PC-9 (cell line): ENCODE measurements at regions not wholly inside any gene's neighbourhood (a gene's known extent, or its start where the extent isn't known, plus 50 kb on each side); places are given as distances from the start of the nearest gene placed in this dataset.

ENCODE experiments used
- BruUV-seq: library from RNA; stranded (reverse); fragments of 400-500 nt; replicated peaks from 2 replicates; lab custom pipeline; 2021; lab: Mats Ljungman, UMichigan
- CTCF ChIA-PET: fragments of 300-600 bp; sonication (Branson Sonifier 250); formaldehyde crosslinking; loops from one replicate; lab custom pipeline; 2022; ENCODE audit warnings: antibody characterized with exemption; lab: Charles Lee
- POLR2A ChIA-PET: fragments of 300-600 bp; sonication (Branson Sonifier 250); formaldehyde crosslinking; loops from one replicate; lab custom pipeline; 2022; ENCODE audit warnings: antibody characterized with exemption; ENCODE audit not compliant: unreplicated experiment; lab: Charles Lee
- DNase-seq, 2 experiments: peaks; one replicate each; pipeline versions ENCODE4 v3.0.0 to v3.0.0-alpha.2; 2015 to 2022; ENCODE audit warnings: mixed read lengths in 1 of 2
- H2AFZ ChIP-seq: fragments of 200-600 bp; sonication (generic); 2 replicates; pipeline ENCODE4 v1.8.1; 2017; ENCODE audit warnings: antibody characterized with exemption
- H3F3A ChIP-seq: fragments of 200-600 bp; sonication (generic); 2 replicates; pipeline ENCODE4 v1.8.1; 2017; ENCODE audit warnings: antibody characterized with exemption, mild to moderate bottlenecking, low read depth; ENCODE audit not compliant: insufficient read depth
- H3K27ac ChIP-seq: fragments of 200-600 bp; sonication (generic); 2 replicates; pipeline ENCODE4 v1.6.1; 2016; ENCODE audit warnings: mixed run types
- H3K27me3 ChIP-seq: fragments of 200-600 bp; sonication (generic); 2 replicates; pipeline ENCODE4 v1.6.1; 2016; ENCODE audit warnings: low read depth, mixed run types; ENCODE audit not compliant: insufficient read depth
- H3K36me3 ChIP-seq: fragments of 200-600 bp; sonication (generic); 2 replicates; pipeline ENCODE4 v1.6.1; 2016; ENCODE audit warnings: low read depth, mixed run types
- H3K4me1 ChIP-seq: fragments of 200-600 bp; sonication (generic); replicated peaks from 2 replicates; pipeline ENCODE4 v1.6.1; 2016; ENCODE audit warnings: mixed run types; ENCODE audit not compliant: insufficient read depth
- H3K4me2 ChIP-seq: fragments of 200-600 bp; sonication (generic); 2 replicates; pipeline ENCODE4 v1.6.1; 2017; ENCODE audit warnings: mixed run types
- H3K4me3 ChIP-seq: fragments of 200-600 bp; sonication (generic); 2 replicates; pipeline ENCODE4 v1.6.1; 2016; ENCODE audit warnings: mixed run types
- H3K79me2 ChIP-seq: fragments of 200-600 bp; sonication (generic); 2 replicates; pipeline ENCODE4 v1.6.1; 2017; ENCODE audit warnings: low read depth, mixed run types
- H3K9me2 ChIP-seq: fragments of 200-600 bp; sonication (generic); 2 replicates; pipeline ENCODE4 v1.8.1; 2017; ENCODE audit warnings: mild to moderate bottlenecking; ENCODE audit not compliant: insufficient read depth
- H3K9me3 ChIP-seq: fragments of 200-600 bp; sonication (generic); 2 replicates; pipeline ENCODE4 v1.8.1; 2016; ENCODE audit warnings: low read depth; ENCODE audit not compliant: insufficient read depth
- H4K20me1 ChIP-seq: fragments of 200-600 bp; sonication (generic); 2 replicates; pipeline ENCODE4 v1.8.1; 2017; ENCODE audit not compliant: insufficient read depth
- CTCF ChIP-seq: fragments of 200-600 bp; sonication (generic); conservative IDR thresholded peaks from 2 replicates; pipeline ENCODE4 v1.6.1; 2017; ENCODE audit warnings: mixed run types, antibody characterized with exemption, mild to moderate bottlenecking, moderate library complexity
- EZH2 ChIP-seq: fragments of 200-600 bp; sonication (generic); IDR thresholded peaks from 2 replicates; pipeline ENCODE4 v1.8.0; 2017; ENCODE audit warnings: antibody characterized with exemption, low read depth
- intact Hi-C: fragments of 100-400 bp; cut with micrococcal nuclease; formaldehyde crosslinking; loops from one replicate; pipeline ENCODE4 v1.10.0; 2022; ENCODE audit not compliant: unreplicated experiment

GRCh38 chr3:140843656-140844055 is 98.0 kb upstream of the SLC25A36 start:
- no TSS peak for BruUV-seq

GRCh38 chr3:140844072-140844471 is 97.6 kb upstream of the SLC25A36 start:
- Histone ChIP-seq H3K27ac (no peak overlapping the region), H3F3A (no peaks in the 10 kb centered on the region), H2AFZ (no peak overlapping the region), H3K4me2 (no peak overlapping the region), H3K79me2 (no peaks in the 10 kb centered on the region), H3K9me3 (no peaks in the 10 kb centered on the region), H3K4me3 (no peak overlapping the region), H3K27me3 (peaks cover 4% of the 10 kb centered on the region; the same call in 1 of the 2 replicates), H4K20me1 (no peaks in the 10 kb centered on the region), H3K9me2 (peaks cover 5% of the 10 kb centered on the region; the same call in 1 of the 2 replicates), H3K36me3 (no peaks in the 10 kb centered on the region), H3K4me1 (no peaks in the 10 kb centered on the region)
- intact Hi-C loops: no loop called here
- no peak for DNase-seq
- POLR2A ChIA-PET: no interaction called here
- CTCF ChIA-PET: no interaction called here
- no peak for TF ChIP-seq CTCF
- TF ChIP-seq EZH2: no peak
- no TSS peak for BruUV-seq

More at GRCh38 chr3:140843656-140844055, 98.0 kb upstream of the SLC25A36 start:
- intact Hi-C loops: no loop called here
- Histone ChIP-seq H3K9me2 (peaks cover 5% of the 10 kb centered on the region; the same call in 1 of the 2 replicates), H3K27ac (no peak overlapping the region), H3K4me1 (no peaks in the 10 kb centered on the region), H3K9me3 (no peaks in the 10 kb centered on the region), H3F3A (no peaks in the 10 kb centered on the region), H4K20me1 (no peaks in the 10 kb centered on the region), H2AFZ (no peak overlapping the region), H3K4me2 (no peak overlapping the region), H3K4me3 (no peak overlapping the region), H3K79me2 (no peaks in the 10 kb centered on the region), H3K36me3 (no peaks in the 10 kb centered on the region), H3K27me3 (peaks cover 4% of the 10 kb centered on the region; the same call in 1 of the 2 replicates)
- TF ChIP-seq CTCF: no peak
- no peak for TF ChIP-seq EZH2
- POLR2A ChIA-PET: no interaction called here
- no peak for DNase-seq
- CTCF ChIA-PET: no interaction called here

GRCh38 chr3:140845882-140846281 is 95.8 kb upstream of the SLC25A36 start:
- Histone ChIP-seq H2AFZ (no peak overlapping the region), H3K27ac (no peak overlapping the region), H3K27me3 (peaks cover 4% of the 10 kb centered on the region; the same call in 1 of the 2 replicates), H3K9me2 (peaks cover 5% of the 10 kb centered on the region; the same call in 1 of the 2 replicates), H3F3A (no peaks in the 10 kb centered on the region), H4K20me1 (no peaks in the 10 kb centered on the region), H3K4me1 (no peaks in the 10 kb centered on the region), H3K4me2 (no peak overlapping the region), H3K36me3 (no peaks in the 10 kb centered on the region), H3K79me2 (no peaks in the 10 kb centered on the region), H3K9me3 (no peaks in the 10 kb centered on the region), H3K4me3 (no peak overlapping the region)
- intact Hi-C loops: no loop called here
- TF ChIP-seq CTCF (no peak), EZH2 (no peak)
- ChIA-PET POLR2A (no interaction called here), CTCF (no interaction called here)
- no TSS peak for BruUV-seq
- no peak for DNase-seq
